Suppressor macrophage treated with lipopolysaccharide for 1 hour (primary cell): ENCODE measurements at regions not wholly inside any gene's neighbourhood (a gene's known extent, or its start where the extent isn't known, plus 50 kb on each side); places are given as distances from the start of the nearest gene placed in this dataset.

ENCODE experiments used
- DNase-seq, 3 donors: peaks; one replicate each; pipeline ENCODE4 v3.0.0-alpha.2; 2020 to 2022

- peak; percentile 29 to 59 (median 58) for DNase-seq
These were observed 147.3 kb downstream of the IRS1 start for GRCh38 chr2:226652369-226652768.

GRCh38 chr2:226649871-226650660 lies 149.6 kb downstream of the IRS1 start:
- DNase-seq = peak; percentile 59 to 68 (median 63)

- no peak for DNase-seq
These were observed 150.4 kb downstream of the IRS1 start for GRCh38 chr2:226649201-226649600.

GRCh38 chr2:226647621-226648518 lies 151.8 kb downstream of the IRS1 start:
- DNase-seq = no peak

GRCh38 chr2:226644399-226644865 lies 155.2 kb downstream of the IRS1 start:
- DNase-seq = no peak

GRCh38 chr2:226643946-226644282 lies 155.7 kb downstream of the IRS1 start:
- no peak for DNase-seq

GRCh38 chr2:226643030-226643945 lies 156.3 kb downstream of the IRS1 start:
- DNase-seq = no peak

GRCh38 chr2:226641008-226641407 lies 158.6 kb downstream of the IRS1 start:
- no peak for DNase-seq

- no peak for DNase-seq
These were observed 159.1 kb downstream of the IRS1 start for GRCh38 chr2:226640501-226640900.

- DNase-seq = no peak
These were observed 160.1 kb downstream of the IRS1 start for GRCh38 chr2:226639550-226639949.

- no peak for DNase-seq
These were observed 161.0 kb downstream of the IRS1 start for GRCh38 chr2:226638576-226638975.

GRCh38 chr2:226637383-226637782 lies 162.2 kb downstream of the IRS1 start:
- no peak for DNase-seq

- DNase-seq = no peak
These were observed 163.0 kb downstream of the IRS1 start for GRCh38 chr2:226636586-226636985.

- DNase-seq = no peak
These were observed 164.5 kb downstream of the IRS1 start for GRCh38 chr2:226634943-226635604.

GRCh38 chr2:226631671-226632070 lies 167.9 kb downstream of the IRS1 start:
- DNase-seq = no peak

- no peak for DNase-seq
These were observed 168.4 kb downstream of the IRS1 start for GRCh38 chr2:226631187-226631586.

GRCh38 chr2:226625946-226626345 lies 173.7 kb downstream of the IRS1 start:
- no peak for DNase-seq

- DNase-seq = no peak
These were observed 175.8 kb downstream of the IRS1 start for GRCh38 chr2:226623587-226624368.

GRCh38 chr2:226622484-226622883 lies 177.1 kb downstream of the IRS1 start:
- DNase-seq = no peak

- no peak for DNase-seq
These were observed 179.4 kb downstream of the IRS1 start for GRCh38 chr2:226620176-226620575.

GRCh38 chr2:226619707-226620106 lies 179.9 kb downstream of the IRS1 start:
- DNase-seq = no peak
